H1 (cell line): ENCODE measurements at regions not wholly inside any gene's neighbourhood (a gene's known extent, or its start where the extent isn't known, plus 50 kb on each side); places are given as distances from the start of the nearest gene placed in this dataset.

Experiments
- ATF3 ChIP-seq: IDR thresholded peaks from 2 replicates; pipeline ENCODE4 v1.6.1; 2011; ENCODE audit warnings: low read depth, mild to moderate bottlenecking, low read length; ENCODE audit not compliant: insufficient read depth
- CHD7 ChIP-seq: fragments of 300-600 bp; sonication (generic); IDR thresholded peaks from 2 replicates; pipeline ENCODE4 v1.7.1; 2012; ENCODE audit warnings: low read length, moderate library complexity, mild to moderate bottlenecking, inconsistent platforms; ENCODE audit not compliant: insufficient replicate concordance
- CTCF ChIP-seq, 3 experiments: IDR thresholded peaks; 1 replicate in 2 of 3; 2 replicates in 1 of 3; pipeline versions ENCODE4 v1.5.1 to v1.6.1; 2011; ENCODE audit warnings: low read length in 3 of 3, mild to moderate bottlenecking in 3 of 3, inconsistent platforms in 2 of 3, low read depth in 1 of 3, moderate library complexity in 1 of 3; ENCODE audit not compliant: insufficient read depth in 1 of 3; ENCODE audit errors: control extremely low read depth in 1 of 3
- EGR1 ChIP-seq: IDR thresholded peaks from 2 replicates; pipeline ENCODE4 v1.6.1; 2011; ENCODE audit warnings: low read depth, low read length, borderline replicate concordance
- RNF2 ChIP-seq: fragments of 200-900, 300-1000 bp; sonication (generic); IDR thresholded peaks from 2 replicates; pipeline ENCODE4 v1.7.1; 2016; ENCODE audit warnings: borderline replicate concordance, low read depth, mild to moderate bottlenecking, antibody characterized with exemption, low read length; ENCODE audit not compliant: poor library complexity, severe bottlenecking; ENCODE audit errors: missing control alignments
- RXRA ChIP-seq: IDR thresholded peaks from 2 replicates; pipeline ENCODE4 v1.6.1; 2011; ENCODE audit warnings: low read depth, mild to moderate bottlenecking, low read length, moderate library complexity; ENCODE audit not compliant: insufficient read depth

GRCh38 chr2:157106950-157107349 lies 150.6 kb upstream of the GALNT5 start (continued):
- TF ChIP-seq CHD7 (no peak), CTCF (IDR thresholded peaks at IDR 0.05; ENCODE audit: control extremely low read depth in 1 of 3, insufficient read depth in 1 of 3, low read depth in 1 of 3, low read length in 3 of 3) (no peak), EGR1 (no peak), RNF2 (no peak), RXRA (no peak), ATF3 (no peak)
